ENCODE measurements at regions not wholly inside any gene's neighbourhood (a gene's known extent, or its start where the extent isn't known, plus 50 kb on each side); places are given as distances from the start of the nearest gene placed in this dataset.

DNA sequence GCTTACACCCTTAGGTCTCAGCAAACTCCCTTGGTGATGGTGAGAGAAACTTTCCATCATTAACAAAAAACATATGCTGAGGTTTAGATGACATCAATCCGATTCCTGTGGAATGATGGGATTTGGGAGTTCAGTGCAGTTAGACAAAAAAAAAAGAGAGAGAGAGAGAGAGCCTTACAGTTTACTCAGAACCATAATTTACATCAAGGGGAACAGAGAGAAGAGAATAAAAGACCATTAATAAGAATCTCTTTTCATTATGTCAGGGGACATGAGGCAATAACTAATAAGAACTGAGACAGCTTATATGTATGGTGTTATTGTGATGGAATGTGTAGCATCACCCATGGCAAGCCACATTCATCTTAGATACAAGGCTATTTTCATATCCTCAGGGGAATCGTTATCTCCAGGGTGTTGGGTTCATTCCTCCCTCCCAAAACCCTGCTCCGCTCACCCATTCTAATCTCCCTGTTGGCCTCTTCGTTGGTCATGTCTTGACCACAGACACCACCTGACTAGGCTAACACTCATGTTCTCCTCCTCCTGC, 175.7 kb upstream of the MXRA5 start:
- TF ChIP-seq, protein P1, sequence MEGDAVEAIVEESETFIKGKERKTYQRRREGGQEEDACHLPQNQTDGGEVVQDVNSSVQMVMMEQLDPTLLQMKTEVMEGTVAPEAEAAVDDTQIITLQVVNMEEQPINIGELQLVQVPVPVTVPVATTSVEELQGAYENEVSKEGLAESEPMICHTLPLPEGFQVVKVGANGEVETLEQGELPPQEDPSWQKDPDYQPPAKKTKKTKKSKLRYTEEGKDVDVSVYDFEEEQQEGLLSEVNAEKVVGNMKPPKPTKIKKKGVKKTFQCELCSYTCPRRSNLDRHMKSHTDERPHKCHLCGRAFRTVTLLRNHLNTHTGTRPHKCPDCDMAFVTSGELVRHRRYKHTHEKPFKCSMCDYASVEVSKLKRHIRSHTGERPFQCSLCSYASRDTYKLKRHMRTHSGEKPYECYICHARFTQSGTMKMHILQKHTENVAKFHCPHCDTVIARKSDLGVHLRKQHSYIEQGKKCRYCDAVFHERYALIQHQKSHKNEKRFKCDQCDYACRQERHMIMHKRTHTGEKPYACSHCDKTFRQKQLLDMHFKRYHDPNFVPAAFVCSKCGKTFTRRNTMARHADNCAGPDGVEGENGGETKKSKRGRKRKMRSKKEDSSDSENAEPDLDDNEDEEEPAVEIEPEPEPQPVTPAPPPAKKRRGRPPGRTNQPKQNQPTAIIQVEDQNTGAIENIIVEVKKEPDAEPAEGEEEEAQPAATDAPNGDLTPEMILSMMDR (IDR thresholded peaks at IDR 0.05): no peak
- no peak for TF ChIP-seq POLR2A (IDR thresholded peaks at IDR 0.05)
